SK-N-SH treated with all-trans-retinoic acid at 6 μM for 48 hours (cell line): ENCODE measurements at regions not wholly inside any gene's neighbourhood (a gene's known extent, or its start where the extent isn't known, plus 50 kb on each side); places are given as distances from the start of the nearest gene placed in this dataset.

Source experiments
- ATAC-seq: fragments of 200-7000 bp; cut with Tn5 transposase; 3 replicates; pipeline ENCODE4 v1.9.1; 2020; ENCODE audit warnings: mild to moderate bottlenecking, moderate library complexity
- ARNTL ChIP-seq: fragments of 450-650 bp; formaldehyde crosslinking; IDR thresholded peaks from 2 replicates; pipeline ENCODE4 v1.5.0; 2020; ENCODE audit warnings: low read depth, mild to moderate bottlenecking, moderate library complexity, borderline replicate concordance
- BACH2 ChIP-seq: fragments of 250-450 bp; sonication (Bioruptor Pico); IDR thresholded peaks from 2 replicates; pipeline ENCODE4 v1.9.0; 2021; ENCODE audit warnings: mild to moderate bottlenecking, borderline replicate concordance
- CSDC2 ChIP-seq: fragments of 250-450 bp; sonication (Bioruptor Pico); IDR thresholded peaks from 2 replicates; pipeline ENCODE4 v1.5.0; 2020; ENCODE audit warnings: mild to moderate bottlenecking, moderate library complexity
- CSRNP3 ChIP-seq: fragments of 250-450 bp; sonication (Bioruptor Pico); IDR thresholded peaks from 2 replicates; pipeline ENCODE4 v1.5.1; 2021; ENCODE audit warnings: mild to moderate bottlenecking, moderate library complexity
- ESRRG ChIP-seq: fragments of 250-450 bp; sonication (Bioruptor Pico); IDR thresholded peaks from 2 replicates; pipeline ENCODE4 v1.6.1; 2021; ENCODE audit warnings: mild to moderate bottlenecking
- GLIS3 ChIP-seq: fragments of 250-450 bp; sonication (Bioruptor Pico); IDR thresholded peaks from 2 replicates; pipeline ENCODE4 v1.5.0; 2020; ENCODE audit warnings: mild to moderate bottlenecking, moderate library complexity
- ISL1 ChIP-seq: fragments of 250-450 bp; sonication (Bioruptor Pico); IDR thresholded peaks from 2 replicates; pipeline ENCODE4 v2.1.2; 2022; ENCODE audit warnings: mild to moderate bottlenecking, moderate library complexity
- OSR1 ChIP-seq: fragments of 250-450 bp; sonication (Bioruptor Pico); IDR thresholded peaks from 2 replicates; pipeline ENCODE4 v1.8.0; 2022; ENCODE audit warnings: moderate library complexity, mild to moderate bottlenecking, inconsistent platforms
- PPARA ChIP-seq: fragments of 250-450 bp; sonication (Bioruptor Pico); IDR thresholded peaks from 2 replicates; pipeline ENCODE4 v1.5.0; 2020; ENCODE audit warnings: mild to moderate bottlenecking, borderline replicate concordance
- RARB ChIP-seq: fragments of 250-450 bp; sonication (Bioruptor Pico); IDR thresholded peaks from 2 replicates; pipeline ENCODE4 v1.8.0; 2021; ENCODE audit warnings: mild to moderate bottlenecking, moderate library complexity
- SNAI2 ChIP-seq: fragments of 250-450 bp; sonication (Bioruptor Pico); IDR thresholded peaks from 2 replicates; pipeline ENCODE4 v1.5.0; 2020; ENCODE audit warnings: mild to moderate bottlenecking, moderate library complexity
- TCF4 ChIP-seq: fragments of 250-450 bp; sonication (Bioruptor Pico); IDR thresholded peaks from 2 replicates; pipeline ENCODE4 v1.8.0; 2021; ENCODE audit warnings: mild to moderate bottlenecking, moderate library complexity, borderline replicate concordance
- TOX ChIP-seq: fragments of 250-450 bp; sonication (Bioruptor Pico); IDR thresholded peaks from 2 replicates; pipeline ENCODE4 v1.8.0; 2021; ENCODE audit warnings: mild to moderate bottlenecking, moderate library complexity, borderline replicate concordance
- ZC3H10 ChIP-seq: fragments of 250-450 bp; sonication (Bioruptor Pico); IDR thresholded peaks from 2 replicates; pipeline ENCODE4 v1.5.1; 2021; ENCODE audit warnings: mild to moderate bottlenecking, moderate library complexity
- ZFP3 ChIP-seq: fragments of 250-450 bp; sonication (Bioruptor Pico); IDR thresholded peaks from 2 replicates; pipeline ENCODE4 v1.5.0; 2020; ENCODE audit warnings: mild to moderate bottlenecking, moderate library complexity
- ZNF8 ChIP-seq: fragments of 450-650 bp; formaldehyde crosslinking; IDR thresholded peaks from 2 replicates; pipeline ENCODE4 v1.5.0; 2020; ENCODE audit warnings: mild to moderate bottlenecking, moderate library complexity
- TF ChIP-seq, protein P1 (sequence below): fragments of 250-450 bp; sonication (Bioruptor Pico); IDR thresholded peaks from 2 replicates; pipeline ENCODE4 v1.8.0; 2021; ENCODE audit warnings: low read depth, mild to moderate bottlenecking, moderate library complexity, borderline replicate concordance
- TF ChIP-seq, protein P2 (sequence below): fragments of 250-450 bp; sonication (Bioruptor Pico); IDR thresholded peaks from 2 replicates; pipeline ENCODE4 v1.5.0; 2020; ENCODE audit warnings: mild to moderate bottlenecking, moderate library complexity
- TF ChIP-seq, protein P3 (sequence below): fragments of 250-450 bp; sonication (Bioruptor Pico); IDR thresholded peaks from 2 replicates; pipeline ENCODE4 v1.8.0; 2020; ENCODE audit warnings: mild to moderate bottlenecking, moderate library complexity, borderline replicate concordance

DNA sequence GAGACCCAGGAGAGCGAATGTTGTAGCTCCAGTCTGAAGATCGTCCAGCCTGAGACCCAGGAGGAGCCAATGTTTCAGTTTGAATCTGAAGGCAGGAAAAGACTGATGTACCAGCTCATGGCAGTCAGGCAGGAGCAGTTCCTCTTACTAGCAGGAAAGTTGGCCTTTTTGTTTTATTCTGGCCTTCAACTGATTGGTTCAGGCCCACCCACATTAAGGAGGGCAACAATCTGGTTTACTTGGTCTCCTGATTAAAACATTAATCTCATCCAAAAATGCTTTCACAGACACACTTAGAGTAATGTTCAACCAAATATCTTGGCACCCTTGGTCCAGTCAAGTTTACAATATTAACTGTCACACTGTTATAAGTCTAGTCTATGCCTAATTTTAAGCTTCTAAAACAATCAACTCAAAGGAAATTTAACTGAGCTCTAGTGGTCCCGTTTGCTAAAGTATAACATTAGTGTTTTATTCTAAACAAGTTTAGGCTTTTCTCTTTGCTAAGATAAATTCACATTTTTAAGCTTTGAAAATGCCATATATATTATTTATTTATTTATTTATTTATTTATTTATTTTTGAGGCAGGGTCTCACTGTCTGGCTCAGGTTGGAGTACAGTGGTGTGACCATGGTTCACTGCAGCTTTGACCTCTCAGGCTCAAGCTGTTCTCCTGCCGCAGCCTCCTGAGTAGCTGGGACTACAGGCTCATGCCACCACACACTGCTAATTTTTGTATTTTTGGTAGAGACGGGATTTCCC, 275.5 kb upstream of the SLC35B3 start:
- TF ChIP-seq BACH2 (CRISPR knock-in tag) (no peak), RARB (CRISPR knock-in tag) (no peak), ESRRG (CRISPR knock-in tag) (no peak), ZNF8 (CRISPR knock-in tag) (no peak)
- TF ChIP-seq, protein P1, sequence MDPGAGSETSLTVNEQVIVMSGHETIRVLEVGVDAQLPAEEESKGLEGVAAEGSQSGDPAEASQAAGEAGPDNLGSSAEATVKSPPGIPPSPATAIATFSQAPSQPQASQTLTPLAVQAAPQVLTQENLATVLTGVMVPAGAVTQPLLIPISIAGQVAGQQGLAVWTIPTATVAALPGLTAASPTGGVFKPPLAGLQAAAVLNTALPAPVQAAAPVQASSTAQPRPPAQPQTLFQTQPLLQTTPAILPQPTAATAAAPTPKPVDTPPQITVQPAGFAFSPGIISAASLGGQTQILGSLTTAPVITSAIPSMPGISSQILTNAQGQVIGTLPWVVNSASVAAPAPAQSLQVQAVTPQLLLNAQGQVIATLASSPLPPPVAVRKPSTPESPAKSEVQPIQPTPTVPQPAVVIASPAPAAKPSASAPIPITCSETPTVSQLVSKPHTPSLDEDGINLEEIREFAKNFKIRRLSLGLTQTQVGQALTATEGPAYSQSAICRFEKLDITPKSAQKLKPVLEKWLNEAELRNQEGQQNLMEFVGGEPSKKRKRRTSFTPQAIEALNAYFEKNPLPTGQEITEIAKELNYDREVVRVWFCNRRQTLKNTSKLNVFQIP (CRISPR knock-in tag), result no peak
- TF ChIP-seq, protein P2, sequence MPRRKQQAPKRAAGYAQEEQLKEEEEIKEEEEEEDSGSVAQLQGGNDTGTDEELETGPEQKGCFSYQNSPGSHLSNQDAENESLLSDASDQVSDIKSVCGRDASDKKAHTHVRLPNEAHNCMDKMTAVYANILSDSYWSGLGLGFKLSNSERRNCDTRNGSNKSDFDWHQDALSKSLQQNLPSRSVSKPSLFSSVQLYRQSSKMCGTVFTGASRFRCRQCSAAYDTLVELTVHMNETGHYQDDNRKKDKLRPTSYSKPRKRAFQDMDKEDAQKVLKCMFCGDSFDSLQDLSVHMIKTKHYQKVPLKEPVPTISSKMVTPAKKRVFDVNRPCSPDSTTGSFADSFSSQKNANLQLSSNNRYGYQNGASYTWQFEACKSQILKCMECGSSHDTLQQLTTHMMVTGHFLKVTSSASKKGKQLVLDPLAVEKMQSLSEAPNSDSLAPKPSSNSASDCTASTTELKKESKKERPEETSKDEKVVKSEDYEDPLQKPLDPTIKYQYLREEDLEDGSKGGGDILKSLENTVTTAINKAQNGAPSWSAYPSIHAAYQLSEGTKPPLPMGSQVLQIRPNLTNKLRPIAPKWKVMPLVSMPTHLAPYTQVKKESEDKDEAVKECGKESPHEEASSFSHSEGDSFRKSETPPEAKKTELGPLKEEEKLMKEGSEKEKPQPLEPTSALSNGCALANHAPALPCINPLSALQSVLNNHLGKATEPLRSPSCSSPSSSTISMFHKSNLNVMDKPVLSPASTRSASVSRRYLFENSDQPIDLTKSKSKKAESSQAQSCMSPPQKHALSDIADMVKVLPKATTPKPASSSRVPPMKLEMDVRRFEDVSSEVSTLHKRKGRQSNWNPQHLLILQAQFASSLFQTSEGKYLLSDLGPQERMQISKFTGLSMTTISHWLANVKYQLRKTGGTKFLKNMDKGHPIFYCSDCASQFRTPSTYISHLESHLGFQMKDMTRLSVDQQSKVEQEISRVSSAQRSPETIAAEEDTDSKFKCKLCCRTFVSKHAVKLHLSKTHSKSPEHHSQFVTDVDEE (CRISPR knock-in tag), result no peak

GRCh38 chr6:8707956-8708772, 272.8 kb upstream of the SLC35B3 start:
- no peak for TF ChIP-seq ZFP3
- TF ChIP-seq TCF4 (CRISPR knock-in tag), result no peak
- TF ChIP-seq, protein P1 (CRISPR knock-in tag), result no peak
- TF ChIP-seq TOX (CRISPR knock-in tag), result no peak
- no peak for TF ChIP-seq CSRNP3 (CRISPR knock-in tag)
- TF ChIP-seq ISL1 (CRISPR knock-in tag), result no peak
- no peak for TF ChIP-seq ARNTL
- TF ChIP-seq PPARA (CRISPR knock-in tag), result no peak
- no peak for TF ChIP-seq ZC3H10 (CRISPR knock-in tag)
- TF ChIP-seq, protein P2 (CRISPR knock-in tag), result no peak
- no peak for TF ChIP-seq ESRRG (CRISPR knock-in tag)
- no peak for TF ChIP-seq OSR1 (CRISPR knock-in tag)
- no peak for TF ChIP-seq CSDC2 (CRISPR knock-in tag)
- TF ChIP-seq, protein P3, sequence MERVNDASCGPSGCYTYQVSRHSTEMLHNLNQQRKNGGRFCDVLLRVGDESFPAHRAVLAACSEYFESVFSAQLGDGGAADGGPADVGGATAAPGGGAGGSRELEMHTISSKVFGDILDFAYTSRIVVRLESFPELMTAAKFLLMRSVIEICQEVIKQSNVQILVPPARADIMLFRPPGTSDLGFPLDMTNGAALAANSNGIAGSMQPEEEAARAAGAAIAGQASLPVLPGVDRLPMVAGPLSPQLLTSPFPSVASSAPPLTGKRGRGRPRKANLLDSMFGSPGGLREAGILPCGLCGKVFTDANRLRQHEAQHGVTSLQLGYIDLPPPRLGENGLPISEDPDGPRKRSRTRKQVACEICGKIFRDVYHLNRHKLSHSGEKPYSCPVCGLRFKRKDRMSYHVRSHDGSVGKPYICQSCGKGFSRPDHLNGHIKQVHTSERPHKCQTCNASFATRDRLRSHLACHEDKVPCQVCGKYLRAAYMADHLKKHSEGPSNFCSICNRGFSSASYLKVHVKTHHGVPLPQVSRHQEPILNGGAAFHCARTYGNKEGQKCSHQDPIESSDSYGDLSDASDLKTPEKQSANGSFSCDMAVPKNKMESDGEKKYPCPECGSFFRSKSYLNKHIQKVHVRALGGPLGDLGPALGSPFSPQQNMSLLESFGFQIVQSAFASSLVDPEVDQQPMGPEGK (CRISPR knock-in tag), result no peak
- TF ChIP-seq SNAI2 (CRISPR knock-in tag), result no peak
- no peak for TF ChIP-seq GLIS3
- ATAC-seq, result no peak

More for the DNA sequence above, 275.5 kb upstream of the SLC35B3 start:
- ATAC-seq, result no peak
